ENCODE measurements at regions not wholly inside any gene's neighbourhood (a gene's known extent, or its start where the extent isn't known, plus 50 kb on each side); places are given as distances from the start of the nearest gene placed in this dataset.

GRCh38 chr14:36013483-36013882 is 163.0 kb downstream of the PTCSC3 start:
- TF ChIP-seq CTCF (IDR thresholded peaks at IDR 0.05) (no peak), POLR2A (IDR thresholded peaks at IDR 0.05) (no peak)

Data from adrenal gland (tissue), 5 donors.